Fibroblast of peridontal ligament (primary cell): ENCODE measurements at regions not wholly inside any gene's neighbourhood (a gene's known extent, or its start where the extent isn't known, plus 50 kb on each side); places are given as distances from the start of the nearest gene placed in this dataset.

Source experiments
- DNase-seq: peaks from one replicate; pipeline ENCODE4 v3.0.0-alpha.2; 2010; ENCODE audit errors: extremely low read depth

DNA sequence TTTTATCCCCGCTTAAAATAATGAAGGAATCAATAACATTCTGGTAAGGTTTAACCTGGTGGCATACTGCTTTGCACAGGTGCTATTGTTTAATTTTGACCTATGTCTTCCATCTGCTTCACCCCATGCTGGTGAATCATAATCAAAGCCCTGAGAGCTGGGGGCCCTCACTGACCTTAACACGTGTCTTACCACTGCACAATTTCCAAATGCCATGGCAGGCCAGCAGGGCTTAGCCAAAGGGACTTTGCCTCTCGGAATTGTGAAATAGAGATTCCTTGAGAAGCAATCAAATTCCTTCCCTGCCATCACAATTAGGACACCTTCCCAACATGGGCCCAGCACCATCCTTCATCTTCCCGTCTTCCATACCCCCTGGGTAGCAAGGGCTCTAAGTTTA lies 242.6 kb upstream of the THBS1 start:
- DNase-seq, result no peak

- no peak for DNase-seq
Measured at GRCh38 chr15:39340903-39341645, 239.8 kb upstream of the THBS1 start.

DNA sequence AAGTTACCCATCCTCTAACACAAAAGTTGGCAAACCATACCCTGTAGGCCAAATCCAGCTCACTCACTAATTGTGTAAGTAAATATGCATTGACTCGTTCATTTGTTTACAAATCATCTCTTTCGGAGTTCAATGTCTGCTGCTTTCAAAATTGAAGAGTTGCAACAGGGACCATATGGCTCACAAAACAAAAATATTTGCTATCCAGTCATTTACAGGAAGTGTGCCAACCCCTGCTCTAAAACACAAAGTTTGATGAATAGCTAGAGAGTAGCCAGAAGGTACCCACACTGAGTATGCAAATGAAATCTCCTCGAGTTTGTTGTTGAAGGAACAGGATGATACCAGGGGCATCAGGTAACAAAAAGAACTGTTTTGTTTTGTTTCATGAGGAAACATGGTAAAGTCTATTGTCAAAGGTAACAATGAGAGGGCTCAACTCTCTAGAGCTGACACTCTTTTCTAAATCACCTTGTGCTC lies 236.2 kb upstream of the THBS1 start:
- DNase-seq, result peak; percentile 51

DNA sequence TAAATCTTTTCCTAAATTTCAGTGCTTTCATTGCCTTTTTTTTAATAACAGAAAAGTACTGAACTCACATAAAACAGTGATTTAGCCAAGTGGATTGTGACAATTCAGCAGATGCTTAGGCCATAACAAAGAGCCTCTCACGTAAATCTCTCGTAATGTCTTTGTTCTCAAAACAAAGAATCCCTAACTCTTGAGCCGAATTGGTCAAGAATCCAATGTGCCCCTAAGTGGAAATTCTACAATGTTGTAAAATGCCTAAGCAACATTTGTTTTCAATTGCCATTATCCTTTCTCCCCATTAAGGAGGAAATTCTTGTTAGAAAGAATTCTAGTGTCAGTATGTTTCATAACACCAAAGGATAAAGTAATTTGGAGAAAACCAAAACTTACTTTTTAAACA lies 235.7 kb upstream of the THBS1 start:
- peak; percentile 38 for DNase-seq

- no peak for DNase-seq
Measured at GRCh38 chr15:39347453-39347852, 233.4 kb upstream of the THBS1 start.

- no peak for DNase-seq
Measured at GRCh38 chr15:39350785-39351184, 230.1 kb upstream of the THBS1 start.

GRCh38 chr15:39354189-39354588 lies 226.7 kb upstream of the THBS1 start:
- DNase-seq, result no peak

DNA sequence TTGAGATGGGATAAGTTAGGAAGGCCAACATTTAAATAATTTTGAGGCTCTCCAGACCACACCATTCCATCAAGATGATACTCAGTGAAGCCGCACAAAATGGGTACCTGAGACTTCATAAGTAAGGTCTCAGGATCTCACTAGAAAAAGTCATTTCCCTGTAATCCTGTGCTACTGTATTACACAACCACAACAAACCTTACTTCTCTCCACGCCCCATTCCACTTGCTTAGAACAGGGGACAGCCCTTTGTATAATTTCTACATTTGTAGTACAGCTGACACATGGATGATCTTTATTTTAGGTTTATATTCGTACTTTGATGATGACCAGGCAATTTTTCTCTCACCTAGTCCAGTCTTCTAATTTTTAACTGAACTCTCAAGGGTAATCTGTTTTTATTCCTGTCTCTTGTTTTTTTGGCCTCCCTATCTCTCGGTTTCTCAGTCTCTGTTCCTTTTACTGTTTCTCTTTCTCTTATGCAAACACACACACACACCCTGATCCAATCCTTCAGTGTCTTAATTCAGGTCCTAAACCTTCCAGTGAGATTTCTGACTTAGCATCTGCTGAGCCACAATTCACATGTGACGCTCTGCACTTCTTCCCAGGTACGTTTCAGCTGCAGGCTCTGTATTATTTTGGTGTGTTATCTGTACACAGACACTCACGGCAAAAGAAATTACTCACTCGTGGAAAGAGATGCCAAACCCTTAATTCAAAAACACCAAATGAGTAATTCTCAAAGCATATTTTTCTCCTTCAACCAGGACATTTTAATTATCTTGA lies 223.2 kb upstream of the THBS1 start:
- DNase-seq, result peak; percentile 78

DNA sequence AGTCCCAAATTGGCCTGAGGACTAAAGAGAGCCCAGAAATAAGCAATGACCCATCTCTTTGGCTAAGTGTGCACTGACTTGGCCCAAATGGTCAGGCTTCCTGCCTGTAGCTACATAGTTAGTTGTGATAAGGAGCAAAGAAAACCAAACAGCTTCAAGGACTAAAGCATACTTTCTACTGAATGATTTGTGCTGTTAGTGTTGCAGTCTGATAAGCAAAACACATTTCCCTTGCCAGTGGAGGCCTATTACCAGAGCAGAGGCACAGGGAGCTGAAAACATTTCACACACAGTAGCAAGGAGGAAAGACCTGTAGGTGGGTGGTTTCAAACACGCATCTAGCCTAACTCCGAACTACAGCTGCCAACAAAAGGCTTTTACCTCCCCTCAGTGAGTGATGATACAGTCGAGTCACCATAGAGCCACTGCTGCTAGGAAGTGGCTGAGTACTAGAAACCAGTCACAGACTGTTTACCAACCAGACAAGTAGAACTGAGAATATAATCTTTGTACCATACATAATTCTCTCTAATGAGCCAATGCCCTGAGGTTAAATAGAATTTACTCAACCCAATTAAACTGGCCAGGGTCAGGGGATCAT lies 222.3 kb upstream of the THBS1 start:
- DNase-seq, result peak; percentile 78

DNA sequence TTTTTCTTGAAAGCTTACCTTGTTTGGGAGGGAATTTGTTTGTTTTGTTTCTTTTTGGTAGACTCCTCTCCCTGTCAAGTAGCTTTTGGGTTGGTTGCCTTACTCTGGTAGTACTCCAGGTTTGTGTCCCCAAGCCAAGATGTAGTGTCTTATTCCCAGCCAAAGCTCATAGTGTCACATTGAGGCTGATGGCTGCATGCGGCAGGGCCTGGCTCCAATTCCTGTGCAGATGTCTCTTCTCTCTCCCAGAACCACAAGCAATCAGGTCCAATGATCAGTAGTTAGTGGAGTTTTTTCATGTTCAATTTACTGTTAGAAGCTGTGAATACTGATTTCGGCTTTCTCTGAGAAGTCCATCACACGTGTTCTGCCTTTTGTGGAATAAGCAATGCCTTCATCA lies 221.1 kb upstream of the THBS1 start:
- DNase-seq, result no peak

- DNase-seq, result no peak
Measured at GRCh38 chr15:39360452-39360851, 220.4 kb upstream of the THBS1 start.

DNA sequence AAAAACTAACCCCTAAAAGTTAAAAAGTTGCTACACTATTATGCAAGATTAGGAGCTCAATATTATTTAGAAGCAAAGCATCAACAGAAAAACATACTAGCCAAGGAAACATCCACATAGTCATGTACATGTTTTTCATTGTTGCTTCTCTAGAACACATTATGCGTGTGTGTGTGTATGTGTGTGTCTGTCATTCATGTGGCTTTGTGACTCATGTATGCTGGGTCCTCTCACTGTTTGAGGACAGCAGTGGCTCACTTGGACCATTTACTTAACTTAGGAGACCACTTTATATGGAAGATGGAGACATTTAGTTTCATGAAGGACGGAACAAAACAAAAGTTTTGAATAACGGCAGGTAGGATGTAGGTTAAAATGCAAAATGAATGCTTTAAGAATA lies 219.4 kb upstream of the THBS1 start:
- DNase-seq, result no peak

DNA sequence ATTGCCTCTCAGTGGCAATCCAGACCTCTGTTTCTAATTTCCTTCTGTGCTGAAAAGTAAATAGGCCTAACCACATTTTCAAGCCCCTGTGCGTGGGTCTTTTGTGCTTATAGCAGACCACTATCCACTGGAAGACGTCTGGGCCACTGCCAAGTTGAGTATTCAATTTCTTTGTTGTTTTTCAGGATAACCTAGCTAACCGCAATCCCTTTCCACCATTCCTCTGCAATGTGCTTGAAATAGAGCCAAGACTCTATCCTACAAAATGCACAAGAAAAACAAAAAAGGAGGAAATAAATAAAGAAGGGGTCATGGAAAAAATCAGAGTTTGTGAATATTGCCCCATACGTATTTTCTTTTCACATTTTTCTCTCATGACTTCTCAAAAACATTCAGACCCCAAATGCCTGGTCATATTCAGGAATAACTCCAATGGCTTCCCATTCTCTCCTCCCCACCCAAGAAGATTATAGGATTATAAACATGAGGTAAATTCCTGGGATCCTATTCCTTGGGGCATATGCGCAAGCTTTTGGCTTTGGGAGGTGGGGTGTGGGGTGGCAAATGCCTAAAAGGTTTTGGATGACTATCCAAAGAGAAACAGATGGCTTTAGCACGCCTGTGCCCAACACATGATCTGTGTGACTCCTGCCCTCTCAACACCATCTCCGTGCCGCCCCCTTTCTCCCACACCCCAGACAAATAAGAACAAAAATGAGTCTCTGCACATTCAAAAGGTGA lies 217.9 kb upstream of the THBS1 start:
- DNase-seq, result peak; percentile 100

DNA sequence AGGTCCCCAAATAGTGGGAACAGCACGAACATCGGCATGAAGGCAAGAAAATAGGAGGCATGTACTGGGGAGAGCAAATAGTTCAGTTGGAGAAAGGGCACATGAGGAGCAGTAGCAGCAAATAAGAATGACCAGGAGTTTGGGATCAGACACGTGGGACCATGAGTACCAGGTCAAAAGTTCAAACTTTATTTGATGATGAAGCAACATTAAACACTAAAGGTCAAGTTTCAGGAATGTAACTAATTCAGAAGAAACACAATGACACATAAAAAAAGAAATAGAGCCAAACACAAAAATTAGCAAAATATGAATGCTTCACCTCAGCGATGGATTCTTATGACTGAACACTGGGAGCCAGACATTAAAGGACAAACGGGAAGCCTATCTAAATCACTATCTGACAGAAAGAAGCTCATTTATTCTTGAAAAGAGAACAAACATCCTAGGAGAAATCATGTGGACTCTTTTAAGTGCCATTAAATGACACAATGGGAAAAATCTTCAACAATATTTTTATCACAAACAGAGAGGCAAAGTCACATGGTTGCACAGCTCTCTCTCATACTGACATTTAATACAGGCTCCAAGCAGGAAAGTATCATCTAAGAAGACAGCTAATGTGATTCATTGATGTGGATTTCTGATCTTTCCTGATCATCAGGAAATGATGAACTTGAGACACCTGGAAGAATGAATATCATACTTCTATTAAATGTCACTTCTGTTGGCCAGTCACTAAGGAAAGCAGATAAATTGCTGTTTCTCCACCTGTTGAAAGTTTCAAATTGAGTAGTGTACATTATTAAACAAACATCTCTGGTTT lies 216.9 kb upstream of the THBS1 start:
- peak; percentile 85 for DNase-seq

DNA sequence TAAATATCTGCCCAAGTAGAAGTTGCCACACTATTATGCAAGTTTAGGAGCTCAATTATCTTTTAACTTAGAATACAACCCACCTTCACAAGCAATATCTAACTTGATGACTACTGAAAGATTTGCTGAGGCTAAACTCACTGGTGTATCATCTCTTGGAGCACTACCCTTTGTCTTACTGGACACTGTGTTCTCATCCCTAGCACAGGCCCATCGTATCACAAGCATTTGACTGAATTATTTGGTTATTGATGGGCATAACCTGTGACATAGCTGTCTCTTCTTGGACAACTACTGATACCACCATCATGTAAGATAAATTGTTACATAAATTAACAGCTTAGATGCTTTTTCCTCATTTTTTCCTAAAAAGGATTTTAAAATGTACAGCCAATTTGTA lies 216.2 kb upstream of the THBS1 start:
- no peak for DNase-seq

DNA sequence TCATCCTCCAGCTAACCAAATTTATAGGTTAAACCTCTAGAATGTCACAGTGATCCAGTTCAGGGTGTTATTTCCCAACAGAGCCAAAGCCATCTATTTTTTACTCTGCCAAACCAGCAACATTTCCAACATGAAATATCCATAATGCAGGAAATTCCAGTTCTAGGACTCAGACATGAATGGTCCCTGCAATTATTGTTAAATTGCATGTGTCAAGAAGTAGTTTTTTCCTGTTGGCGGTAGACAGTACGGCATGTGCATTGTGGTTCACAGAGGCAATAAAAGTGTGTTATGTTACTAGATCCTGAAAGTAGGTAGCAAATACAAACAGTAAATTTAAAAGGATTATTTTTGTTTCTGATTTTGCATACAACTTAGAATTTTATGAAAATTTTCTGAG lies 215.7 kb upstream of the THBS1 start:
- peak; percentile 51 for DNase-seq

GRCh38 chr15:39365873-39366272 lies 215.0 kb upstream of the THBS1 start:
- DNase-seq, result no peak

GRCh38 chr15:39367596-39367995 lies 213.3 kb upstream of the THBS1 start:
- no peak for DNase-seq

DNA sequence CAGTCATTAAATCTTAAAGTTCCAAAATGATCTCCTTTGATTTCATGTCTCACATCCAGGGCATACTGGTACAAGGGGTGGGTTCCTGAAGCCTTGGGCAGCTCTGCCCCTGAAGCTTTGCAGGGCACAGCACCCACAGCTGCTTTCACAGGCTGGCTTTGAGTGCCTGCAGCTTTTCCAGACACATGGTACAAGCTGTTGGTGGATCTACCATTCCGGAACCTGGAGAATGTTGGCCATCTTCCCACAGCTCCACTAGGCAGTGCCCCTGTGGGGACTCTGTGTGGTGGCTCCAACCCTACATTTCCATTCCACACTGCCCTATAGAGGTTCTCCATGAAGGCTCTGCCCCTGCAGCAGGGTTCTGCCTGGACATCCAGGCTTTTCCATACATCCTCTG lies 211.1 kb upstream of the THBS1 start:
- no peak for DNase-seq

- DNase-seq, result no peak
Measured at GRCh38 chr15:39376371-39376909, 204.4 kb upstream of the THBS1 start.

DNA sequence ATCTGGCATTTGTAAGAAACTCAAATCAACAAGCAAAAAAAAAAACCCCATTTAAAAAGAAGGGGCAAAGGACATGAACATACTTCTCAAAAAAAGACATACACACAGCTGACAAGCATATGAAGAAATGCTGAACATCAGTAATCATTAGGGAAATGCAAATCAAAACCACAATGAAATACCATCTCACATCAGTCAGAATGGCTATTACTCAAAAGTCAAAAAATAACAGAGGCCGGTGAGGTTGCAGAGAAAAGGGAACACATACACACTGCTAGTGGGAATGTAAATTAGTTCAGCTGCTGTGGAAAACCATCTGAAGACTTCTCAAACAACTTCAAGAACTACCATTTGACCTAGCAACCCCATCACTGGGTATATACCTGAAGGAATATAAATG lies 199.4 kb upstream of the THBS1 start:
- DNase-seq, result peak; percentile 73
